Astrocyte of the spinal cord (primary cell): ENCODE measurements at regions not wholly inside any gene's neighbourhood (a gene's known extent, or its start where the extent isn't known, plus 50 kb on each side); places are given as distances from the start of the nearest gene placed in this dataset.
"Not testable (repeated sequence)": the region's sequence is repeated elsewhere in the genome, so short reads cannot be mapped to it uniquely, and the experiment has no call there.

Experiments used
- DNase-seq: peaks from one replicate; pipeline ENCODE4 v3.0.0; 2011; ENCODE audit warnings: low read depth, low spot score
- H3K4me3 ChIP-seq: 2 replicates; pipeline ENCODE4 v1.5.1; 2011; ENCODE audit warnings: low read depth, mild to moderate bottlenecking, low read length, moderate library complexity
- CTCF ChIP-seq: IDR thresholded peaks from 2 replicates; pipeline ENCODE4 v1.5.1; 2012; ENCODE audit warnings: low read depth, mild to moderate bottlenecking, low read length, inconsistent platforms
- in situ Hi-C: cut with HindIII; loops from 2 replicates; pipeline ENCODE4 v1.10.0; 2017; ENCODE audit warnings: low sequenced_read_pairs

DNA sequence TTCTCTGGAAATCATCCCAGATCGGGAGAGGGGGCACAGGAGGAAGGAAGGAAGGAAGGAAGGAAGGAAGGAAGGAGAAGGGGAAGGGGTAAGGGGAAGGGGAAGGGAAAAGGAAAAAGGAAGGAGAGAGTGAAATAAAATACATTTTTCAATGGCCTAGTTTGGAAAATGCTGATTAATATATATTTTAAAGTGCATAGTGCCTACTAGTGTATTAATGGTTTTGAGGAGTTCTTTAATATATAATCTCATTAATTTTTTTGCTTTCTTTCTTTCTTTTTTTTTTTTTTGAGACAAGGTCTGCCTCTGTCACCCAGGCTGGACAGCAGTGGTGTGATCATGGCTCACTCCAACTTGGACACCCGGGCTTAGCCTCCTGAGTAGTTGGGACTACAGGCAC lies 107.8 kb upstream of the FOLH1 start:
- in situ Hi-C loops: no loop called here
- no peak for DNase-seq
- no peak overlapping the region for H3K4me3 ChIP-seq
- no peak for TF ChIP-seq CTCF

GRCh38 chr11:49303080-49303479 lies 94.7 kb upstream of the FOLH1 start:
- no peak overlapping the region for H3K4me3 ChIP-seq
- no peak for TF ChIP-seq CTCF
- in situ Hi-C loops: no loop called here
- no peak for DNase-seq

GRCh38 chr11:49302360-49302759 lies 94.0 kb upstream of the FOLH1 start:
- in situ Hi-C loops: no loop called here
- no peak for DNase-seq
- no peak overlapping the region for H3K4me3 ChIP-seq
- TF ChIP-seq CTCF: no peak

DNA sequence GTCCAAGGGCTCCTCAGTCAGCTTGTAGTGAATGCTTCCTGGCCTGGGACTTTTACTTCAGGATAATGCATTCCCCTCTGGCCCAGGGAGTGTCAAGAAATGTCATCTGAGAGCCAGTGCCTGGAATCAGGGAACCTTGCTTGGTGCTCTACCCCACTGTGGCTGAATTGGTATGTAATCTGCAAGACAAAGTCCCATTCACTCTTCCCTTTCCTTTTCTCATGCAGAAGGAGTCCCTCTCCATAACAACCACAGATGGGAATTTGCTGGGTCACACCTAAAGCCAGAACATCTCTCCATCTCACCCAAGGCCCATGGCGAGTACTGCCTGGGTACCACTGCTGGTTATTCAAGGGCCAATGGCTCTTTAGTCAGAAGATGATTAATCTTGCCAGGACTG lies 89.6 kb upstream of the FOLH1 start:
- in situ Hi-C loops, DNase-seq, H3K4me3 ChIP-seq: not testable (repeated sequence)

DNA sequence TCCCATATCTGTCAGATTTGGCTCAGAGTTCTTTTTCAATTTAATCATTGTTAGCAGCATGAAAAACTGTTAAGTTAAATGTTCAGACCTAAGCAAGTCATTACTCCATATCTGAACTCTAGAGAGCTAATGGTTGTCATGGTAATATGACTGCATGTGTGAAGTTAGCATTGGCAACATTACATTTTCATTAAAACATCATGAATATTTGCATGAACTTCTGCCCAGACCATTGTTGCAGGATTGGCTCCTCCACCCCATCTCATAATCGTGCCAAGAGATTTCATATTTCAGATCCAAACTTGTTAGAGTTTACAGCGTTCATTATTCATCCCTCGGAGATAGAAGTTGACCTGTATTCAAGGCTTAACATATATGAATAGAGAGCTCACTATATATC lies 75.5 kb upstream of the FOLH1 start:
- H3K4me3 ChIP-seq, DNase-seq, in situ Hi-C loops: not testable (repeated sequence)

- H3K4me3 ChIP-seq, in situ Hi-C loops, DNase-seq: not testable (repeated sequence)
Observed at GRCh38 chr11:49283282-49283681, 74.9 kb upstream of the FOLH1 start.

DNA sequence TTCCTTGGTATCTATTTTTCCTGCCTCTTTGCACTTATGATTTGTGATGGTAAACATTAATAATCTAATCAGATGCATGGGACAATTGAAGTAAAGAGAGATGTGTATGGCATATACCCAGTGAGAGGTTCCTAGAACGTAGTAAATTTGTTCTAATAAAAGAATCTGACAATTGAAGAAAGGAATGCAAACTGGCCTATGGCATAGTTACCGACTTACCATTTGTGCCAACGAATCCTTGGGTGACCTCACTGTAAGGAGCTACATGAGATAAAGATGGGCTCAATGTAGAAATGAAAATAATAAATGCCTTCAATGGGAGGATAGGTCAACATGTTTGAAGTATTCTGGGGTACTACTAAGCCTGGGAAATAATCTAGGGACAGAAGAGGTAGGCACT lies 73.7 kb upstream of the FOLH1 start:
- H3K4me3 ChIP-seq, DNase-seq, in situ Hi-C loops: not testable (repeated sequence)

- DNase-seq, in situ Hi-C loops: not testable (repeated sequence)
Observed at GRCh38 chr11:49277951-49278350, 69.5 kb upstream of the FOLH1 start.

More at GRCh38 chr11:49277951-49278350, 69.5 kb upstream of the FOLH1 start:
- not testable (repeated sequence) for H3K4me3 ChIP-seq
